ENCODE measurements at regions not wholly inside any gene's neighbourhood (a gene's known extent, or its start where the extent isn't known, plus 50 kb on each side); places are given as distances from the start of the nearest gene placed in this dataset.
"Not testable (repeated sequence)": the region's sequence is repeated elsewhere in the genome, so short reads cannot be mapped to it uniquely, and the experiment has no call there.

- H3K27ac Mint-ChIP-seq: peak overlapping the region; percentile 83
- peak overlapping the region; percentile 56 for H3K4me3 Mint-ChIP-seq
- no peaks in the 10 kb centered on the region for H3K27me3 Mint-ChIP-seq
- peaks cover 16% of the 10 kb centered on the region for H3K4me1 Mint-ChIP-seq
- DNase-seq (peak; percentile 32), ATAC-seq (ENCODE audit: low read depth) (peak; percentile 71)
- POLR2A ChIA-PET: interaction anchor here (1.3 kb wide), 2 partner anchors 58 to 64 kb away, joined by 5 to 7 read pairs; no protein-coding TSS in a partner anchor
- H3K9me3 Mint-ChIP-seq: peaks cover 41% of the 10 kb centered on the region
- peaks cover 61% of the 10 kb centered on the region for H3K36me3 Mint-ChIP-seq
Measured at GRCh38 chr12:31832740-31833729, 104.2 kb upstream of the AMN1 start.

- peaks cover 11% of the 10 kb centered on the region for H3K4me1 Mint-ChIP-seq
- no peak overlapping the region for H3K4me3 Mint-ChIP-seq
- ATAC-seq (ENCODE audit: low read depth): no peak
- no peaks in the 10 kb centered on the region for H3K27me3 Mint-ChIP-seq
- H3K9me3 Mint-ChIP-seq: peaks cover 51% of the 10 kb centered on the region
- peaks cover 62% of the 10 kb centered on the region for H3K36me3 Mint-ChIP-seq
- no peak overlapping the region for H3K27ac Mint-ChIP-seq
- no peak for DNase-seq
- POLR2A ChIA-PET: no interaction called here
Measured at GRCh38 chr12:31828071-31828470, 99.2 kb upstream of the AMN1 start.

- Mint-ChIP-seq H3K9me3 (peaks cover 27% of the 10 kb centered on the region), H3K27ac (no peak overlapping the region), H3K4me1 (peaks cover 2% of the 10 kb centered on the region), H3K4me3 (no peak overlapping the region), H3K27me3 (no peaks in the 10 kb centered on the region), H3K36me3 (peaks cover 23% of the 10 kb centered on the region)
- no peak for DNase-seq
- POLR2A ChIA-PET: no interaction called here
- no peak for ATAC-seq (ENCODE audit: low read depth)
Measured at GRCh38 chr12:31822761-31823160, 93.9 kb upstream of the AMN1 start.

- Mint-ChIP-seq H3K36me3 (peaks cover 21% of the 10 kb centered on the region), H3K9me3 (peaks cover 28% of the 10 kb centered on the region), H3K27ac (no peak overlapping the region), H3K27me3 (no peaks in the 10 kb centered on the region), H3K4me3 (no peak overlapping the region), H3K4me1 (peaks cover 2% of the 10 kb centered on the region)
- ATAC-seq (ENCODE audit: low read depth): no peak
- DNase-seq: no peak
- POLR2A ChIA-PET: no interaction called here
Measured at GRCh38 chr12:31821484-31821883, 92.7 kb upstream of the AMN1 start.

GRCh38 chr12:31820832-31821231 lies 92.0 kb upstream of the AMN1 start:
- Mint-ChIP-seq H3K36me3 (peaks cover 18% of the 10 kb centered on the region), H3K9me3 (peaks cover 26% of the 10 kb centered on the region), H3K27ac (no peak overlapping the region), H3K27me3 (no peaks in the 10 kb centered on the region), H3K4me3 (no peak overlapping the region), H3K4me1 (peaks cover 2% of the 10 kb centered on the region)
- ATAC-seq (ENCODE audit: low read depth) (no peak), DNase-seq (no peak)
- POLR2A ChIA-PET: no interaction called here

- Mint-ChIP-seq H3K4me1 (peaks cover 2% of the 10 kb centered on the region), H3K27ac (no peak overlapping the region), H3K36me3 (peaks cover 10% of the 10 kb centered on the region), H3K9me3 (peaks cover 16% of the 10 kb centered on the region), H3K4me3 (no peak overlapping the region), H3K27me3 (no peaks in the 10 kb centered on the region)
- no peak for DNase-seq
- POLR2A ChIA-PET: no interaction called here
- no peak for ATAC-seq (ENCODE audit: low read depth)
Measured at GRCh38 chr12:31819427-31819826, 90.6 kb upstream of the AMN1 start.

- DNase-seq: no peak
- ATAC-seq (ENCODE audit: low read depth): no peak
- Mint-ChIP-seq H3K36me3 (peaks cover 4% of the 10 kb centered on the region), H3K27me3 (no peaks in the 10 kb centered on the region), H3K27ac (no peak overlapping the region), H3K4me1 (peaks cover 2% of the 10 kb centered on the region), H3K4me3 (no peak overlapping the region), H3K9me3 (peaks cover 10% of the 10 kb centered on the region)
- POLR2A ChIA-PET: interaction anchor here (0.7 kb wide), 1 partner anchor 109 kb away, joined by 4 read pairs; no protein-coding TSS in a partner anchor
Measured at GRCh38 chr12:31818623-31819268, 89.9 kb upstream of the AMN1 start.

- no peak overlapping the region for H3K27ac Mint-ChIP-seq
Measured at GRCh38 chr12:31817120-31817519, 88.3 kb upstream of the AMN1 start.

GRCh38 chr12:31815096-31815495 lies 86.3 kb upstream of the AMN1 start:
- no peaks in the 10 kb centered on the region for H3K27me3 Mint-ChIP-seq
- POLR2A ChIA-PET: interaction anchor here (0.6 kb wide), 1 partner anchor 25 kb away, joined by 3 read pairs; no protein-coding TSS in a partner anchor
- no peaks in the 10 kb centered on the region for H3K36me3 Mint-ChIP-seq
- ATAC-seq (ENCODE audit: low read depth) (no peak), DNase-seq (no peak)
- H3K27ac Mint-ChIP-seq: no peak overlapping the region
- H3K9me3 Mint-ChIP-seq: peaks cover 2% of the 10 kb centered on the region
- H3K4me3 Mint-ChIP-seq: no peak overlapping the region
- H3K4me1 Mint-ChIP-seq: peaks cover 8% of the 10 kb centered on the region

More at GRCh38 chr12:31817120-31817519, 88.3 kb upstream of the AMN1 start:
- Mint-ChIP-seq H3K4me1 (peaks cover 8% of the 10 kb centered on the region), H3K4me3 (no peak overlapping the region), H3K9me3 (peaks cover 4% of the 10 kb centered on the region), H3K27me3 (no peaks in the 10 kb centered on the region), H3K36me3 (no peaks in the 10 kb centered on the region)
- DNase-seq (no peak), ATAC-seq (ENCODE audit: low read depth) (no peak)
- POLR2A ChIA-PET: no interaction called here

GRCh38 chr12:31813305-31813704 lies 84.5 kb upstream of the AMN1 start:
- Mint-ChIP-seq H3K36me3 (peaks cover 3% of the 10 kb centered on the region), H3K9me3 (peaks cover 2% of the 10 kb centered on the region), H3K27ac (no peak overlapping the region), H3K4me1 (peaks cover 9% of the 10 kb centered on the region), H3K4me3 (no peak overlapping the region), H3K27me3 (no peaks in the 10 kb centered on the region)
- POLR2A ChIA-PET: no interaction called here
- DNase-seq: no peak
- ATAC-seq (ENCODE audit: low read depth): no peak

- Mint-ChIP-seq H3K27me3 (no peaks in the 10 kb centered on the region), H3K4me3 (peak overlapping the region; percentile 66), H3K4me1 (peaks cover 35% of the 10 kb centered on the region), H3K27ac (peak overlapping the region; percentile 93), H3K36me3 (peaks cover 26% of the 10 kb centered on the region), H3K9me3 (peaks cover 4% of the 10 kb centered on the region)
- POLR2A ChIA-PET: interaction anchor here (0.8 to 2.2 kb wide), 5 partner anchors 29 to 151 kb away, joined by 3 to 7 read pairs (median 3); partner anchors contain the start of genes AMN1 and RESF1
- ATAC-seq (ENCODE audit: low read depth) (no peak), DNase-seq (no peak)
Measured at GRCh38 chr12:31807773-31808097, 78.9 kb upstream of the AMN1 start.

- peak overlapping the region; percentile 93 for H3K27ac Mint-ChIP-seq
- H3K27me3 Mint-ChIP-seq, DNase-seq, H3K9me3 Mint-ChIP-seq: not testable (repeated sequence)
- POLR2A ChIA-PET: interaction anchor here (0.8 to 2.2 kb wide), 7 partner anchors 29 to 154 kb away, joined by 3 to 7 read pairs (median 4); partner anchors contain the start of genes AMN1 and RESF1
- peak overlapping the region; percentile 66 for H3K4me3 Mint-ChIP-seq
- ATAC-seq (ENCODE audit: low read depth): peak; percentile 69
- H3K4me1 Mint-ChIP-seq: peaks cover 35% of the 10 kb centered on the region
- H3K36me3 Mint-ChIP-seq: peaks cover 26% of the 10 kb centered on the region
Measured at GRCh38 chr12:31807081-31807772, 78.4 kb upstream of the AMN1 start.

GRCh38 chr12:31805681-31806080 lies 76.9 kb upstream of the AMN1 start:
- POLR2A ChIA-PET: interaction anchor here (2.2 kb wide), 1 partner anchor 153 kb away, joined by 7 read pairs; the partner anchor contains the start of gene RESF1
- H3K36me3 Mint-ChIP-seq: peaks cover 33% of the 10 kb centered on the region
- ATAC-seq (ENCODE audit: low read depth); H3K27ac Mint-ChIP-seq; DNase-seq; H3K27me3 Mint-ChIP-seq; H3K4me3 Mint-ChIP-seq; H3K9me3 Mint-ChIP-seq: not testable (repeated sequence)
- H3K4me1 Mint-ChIP-seq: peaks cover 37% of the 10 kb centered on the region

All from activated naive CD8-positive, alpha-beta T cell treated with anti-CD3 and anti-CD28 coated beads, Interleukin-2, amount 10 ng/mL, durations not matched to agents 7 days and 5 days (primary cell).